ENCODE measurements at regions not wholly inside any gene's neighbourhood (a gene's known extent, or its start where the extent isn't known, plus 50 kb on each side); places are given as distances from the start of the nearest gene placed in this dataset.
"Not testable (repeated sequence)": the region's sequence is repeated elsewhere in the genome, so short reads cannot be mapped to it uniquely, and the experiment has no call there.

DNA sequence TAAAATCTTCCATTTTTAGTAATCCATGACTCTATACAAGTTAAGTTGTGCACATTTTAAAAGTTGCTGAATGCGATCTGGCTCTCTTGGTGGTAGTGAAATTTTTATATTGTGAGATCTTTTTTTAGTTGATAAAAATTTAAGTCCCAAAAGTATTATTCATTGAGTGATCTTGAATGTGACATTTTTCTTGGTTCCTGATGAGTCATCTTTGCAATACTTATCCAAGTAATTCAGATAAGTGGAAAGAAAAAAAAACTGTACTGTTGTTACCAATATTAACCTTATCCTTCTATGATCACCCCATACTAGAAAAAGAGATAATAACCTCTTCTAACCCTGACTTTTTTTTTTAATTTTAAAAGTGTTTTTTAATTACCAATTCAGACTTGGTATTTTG, 601.3 kb downstream of the PSAT1 start:
- no peaks in the 10 kb centered on the region for H3K9me3 Mint-ChIP-seq
- no peaks in the 10 kb centered on the region for H3K27me3 Mint-ChIP-seq
- H3K4me3 Mint-ChIP-seq = no peak overlapping the region
- H3K36me3 Mint-ChIP-seq (ENCODE audit: insufficient read depth) = no peaks in the 10 kb centered on the region
- H3K4me1 Mint-ChIP-seq = no peaks in the 10 kb centered on the region
- H3K27ac Mint-ChIP-seq (ENCODE audit: low read depth) = no peak overlapping the region
- ATAC-seq (replicated peaks; ENCODE audit: extremely low read depth, poor library complexity, severe bottlenecking) (no peak), DNase-seq (ENCODE audit: low spot score in 2 of 2) (no peak)

- DNase-seq (ENCODE audit: low spot score in 2 of 2) (no peak), ATAC-seq (replicated peaks; ENCODE audit: extremely low read depth, poor library complexity, severe bottlenecking) (no peak)
- no peaks in the 10 kb centered on the region for H3K27me3 Mint-ChIP-seq
- no peak overlapping the region for H3K4me3 Mint-ChIP-seq
- no peaks in the 10 kb centered on the region for H3K36me3 Mint-ChIP-seq (ENCODE audit: insufficient read depth)
- H3K27ac Mint-ChIP-seq (ENCODE audit: low read depth) = no peak overlapping the region
- H3K4me1 Mint-ChIP-seq = no peaks in the 10 kb centered on the region
- H3K9me3 Mint-ChIP-seq = no peaks in the 10 kb centered on the region
These were observed 602.1 kb downstream of the PSAT1 start for GRCh38 chr9:78899006-78899405.

- H3K4me3 Mint-ChIP-seq = no peak overlapping the region
- ATAC-seq (replicated peaks; ENCODE audit: extremely low read depth, poor library complexity, severe bottlenecking) = no peak
- H3K27me3 Mint-ChIP-seq = no peaks in the 10 kb centered on the region
- no peak for DNase-seq (ENCODE audit: low spot score in 2 of 2)
- no peaks in the 10 kb centered on the region for H3K36me3 Mint-ChIP-seq (ENCODE audit: insufficient read depth)
- no peaks in the 10 kb centered on the region for H3K9me3 Mint-ChIP-seq
- no peaks in the 10 kb centered on the region for H3K4me1 Mint-ChIP-seq
- no peak overlapping the region for H3K27ac Mint-ChIP-seq (ENCODE audit: low read depth)
These were observed 603.6 kb downstream of the PSAT1 start for GRCh38 chr9:78900500-78900899.

DNA sequence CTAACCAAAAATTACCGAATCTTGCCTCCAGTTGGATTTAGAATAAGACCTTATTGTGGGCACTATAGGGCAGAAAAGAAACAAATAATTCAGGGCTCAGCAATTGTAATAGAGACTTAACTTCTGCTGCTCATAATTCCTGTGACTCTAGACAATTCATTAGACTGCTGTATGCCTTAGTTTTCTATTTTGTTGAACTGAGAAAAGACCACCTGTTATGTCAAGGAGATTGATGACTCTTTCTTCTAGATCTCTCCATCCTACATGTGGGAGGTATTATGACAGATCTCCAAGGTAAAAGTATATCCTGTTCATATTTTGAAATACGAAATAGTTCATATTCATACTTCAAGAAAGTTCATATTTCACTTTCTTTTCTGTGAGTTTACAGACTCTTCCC, 605.1 kb downstream of the PSAT1 start:
- DNase-seq (ENCODE audit: low spot score in 2 of 2) = no peak
- Mint-ChIP-seq H3K9me3 (no peaks in the 10 kb centered on the region), H3K4me1 (no peaks in the 10 kb centered on the region), H3K27ac (ENCODE audit: low read depth) (no peak overlapping the region), H3K4me3 (no peak overlapping the region), H3K27me3 (no peaks in the 10 kb centered on the region), H3K36me3 (ENCODE audit: insufficient read depth) (no peaks in the 10 kb centered on the region)
- no peak for ATAC-seq (replicated peaks; ENCODE audit: extremely low read depth, poor library complexity, severe bottlenecking)

DNA sequence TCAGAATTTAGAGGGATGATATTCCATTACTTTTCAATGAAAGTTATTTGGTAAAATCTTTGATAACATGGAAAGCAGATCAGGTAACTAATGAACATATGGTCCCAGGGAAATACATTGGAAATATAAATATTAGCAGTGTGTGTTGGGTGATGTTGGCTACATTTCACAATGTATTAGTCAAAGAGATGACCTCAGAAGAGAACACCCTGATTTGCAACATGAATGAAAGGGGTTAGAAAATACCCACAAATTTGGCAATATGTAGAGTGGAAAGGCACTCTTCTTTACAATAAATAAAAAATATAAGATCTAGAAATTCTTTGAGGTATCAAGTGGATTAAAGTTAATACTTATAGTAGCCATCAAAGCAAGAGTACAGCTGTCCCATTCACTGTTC, 606.7 kb downstream of the PSAT1 start:
- Mint-ChIP-seq H3K36me3 (ENCODE audit: insufficient read depth) (no peaks in the 10 kb centered on the region), H3K4me3 (no peak overlapping the region), H3K4me1 (no peaks in the 10 kb centered on the region), H3K9me3 (peaks cover 10% of the 10 kb centered on the region), H3K27ac (ENCODE audit: low read depth) (no peak overlapping the region), H3K27me3 (no peaks in the 10 kb centered on the region)
- no peak for ATAC-seq (replicated peaks; ENCODE audit: extremely low read depth, poor library complexity, severe bottlenecking)
- no peak for DNase-seq (ENCODE audit: low spot score in 2 of 2)

GRCh38 chr9:78904686-78905085, 607.8 kb downstream of the PSAT1 start:
- no peak overlapping the region for H3K27ac Mint-ChIP-seq (ENCODE audit: low read depth)
- no peaks in the 10 kb centered on the region for H3K36me3 Mint-ChIP-seq (ENCODE audit: insufficient read depth)
- ATAC-seq (replicated peaks; ENCODE audit: extremely low read depth, poor library complexity, severe bottlenecking) = no peak
- H3K4me1 Mint-ChIP-seq = no peaks in the 10 kb centered on the region
- no peaks in the 10 kb centered on the region for H3K27me3 Mint-ChIP-seq
- DNase-seq (ENCODE audit: low spot score in 2 of 2) = no peak
- H3K4me3 Mint-ChIP-seq = no peak overlapping the region
- peaks cover 16% of the 10 kb centered on the region for H3K9me3 Mint-ChIP-seq

DNA sequence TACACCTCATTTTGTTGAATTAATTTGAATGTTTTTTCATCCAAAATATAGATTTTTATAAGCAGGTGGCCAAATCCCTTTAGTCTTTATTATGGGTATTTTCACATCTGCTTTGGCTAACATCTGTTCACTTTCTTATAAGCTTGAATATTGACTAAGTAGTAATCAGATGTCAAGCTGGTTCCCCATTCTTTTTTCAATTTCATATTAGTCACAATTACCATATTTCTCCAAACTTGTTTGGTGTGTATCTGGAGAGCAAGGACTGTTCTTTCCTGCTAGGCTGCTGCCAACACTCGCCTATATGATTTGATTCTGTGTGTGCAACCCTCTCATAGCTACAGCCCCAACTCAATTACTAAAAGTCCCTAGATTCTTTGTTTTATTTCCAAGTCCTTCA, 608.5 kb downstream of the PSAT1 start:
- no peaks in the 10 kb centered on the region for H3K4me1 Mint-ChIP-seq
- H3K27ac Mint-ChIP-seq (ENCODE audit: low read depth) = no peak overlapping the region
- no peak for ATAC-seq (replicated peaks; ENCODE audit: extremely low read depth, poor library complexity, severe bottlenecking)
- peaks cover 19% of the 10 kb centered on the region for H3K9me3 Mint-ChIP-seq
- no peak overlapping the region for H3K4me3 Mint-ChIP-seq
- no peak for DNase-seq (ENCODE audit: low spot score in 2 of 2)
- H3K27me3 Mint-ChIP-seq = no peaks in the 10 kb centered on the region
- H3K36me3 Mint-ChIP-seq (ENCODE audit: insufficient read depth) = no peaks in the 10 kb centered on the region

DNA sequence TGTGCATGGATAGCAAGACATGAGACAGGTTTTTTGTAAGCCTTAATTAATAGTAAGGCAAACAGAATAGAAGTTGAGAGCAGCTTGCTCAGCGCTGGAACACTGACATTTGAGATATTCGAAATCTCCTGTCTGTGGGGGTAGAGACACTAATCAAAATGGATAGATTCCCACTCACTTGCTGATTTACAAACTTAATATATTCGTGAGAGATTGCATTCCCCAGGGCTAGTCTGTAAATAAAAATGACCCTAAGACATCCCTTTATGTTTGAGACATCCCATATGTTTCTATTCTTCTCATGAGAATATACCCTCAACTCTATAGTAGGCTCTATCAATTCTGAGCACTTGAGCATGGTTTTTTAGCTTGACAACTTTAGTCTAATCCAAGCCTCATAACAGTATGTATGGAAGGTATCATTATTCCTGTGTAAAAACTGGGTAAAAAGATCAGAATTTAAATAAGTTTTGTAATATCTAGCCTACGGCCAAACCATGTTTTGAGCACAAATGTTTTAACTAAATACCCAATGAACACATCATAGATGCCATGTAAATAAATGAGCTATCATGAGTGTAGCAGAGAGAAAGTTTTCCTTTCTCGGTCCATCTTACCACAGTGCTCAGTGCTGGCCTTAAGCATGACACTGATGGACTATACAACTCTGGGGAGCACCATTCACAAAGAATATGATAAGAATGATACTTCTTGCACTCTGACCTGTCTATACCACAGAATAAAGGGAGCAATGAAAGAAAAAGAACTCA, 609.2 kb downstream of the PSAT1 start:
- ATAC-seq (replicated peaks; ENCODE audit: extremely low read depth, poor library complexity, severe bottlenecking) = no peak
- Mint-ChIP-seq H3K27ac (ENCODE audit: low read depth) (no peak overlapping the region), H3K27me3 (no peaks in the 10 kb centered on the region), H3K9me3 (peaks cover 24% of the 10 kb centered on the region), H3K4me3 (no peak overlapping the region), H3K36me3 (ENCODE audit: insufficient read depth) (no peaks in the 10 kb centered on the region), H3K4me1 (no peaks in the 10 kb centered on the region)
- DNase-seq (ENCODE audit: low spot score in 2 of 2) = no peak

GRCh38 chr9:78909566-78909965, 612.6 kb downstream of the PSAT1 start:
- no peak for ATAC-seq (replicated peaks; ENCODE audit: extremely low read depth, poor library complexity, severe bottlenecking)
- Mint-ChIP-seq H3K9me3 (peaks cover 24% of the 10 kb centered on the region), H3K27ac (ENCODE audit: low read depth) (no peak overlapping the region), H3K27me3 (no peaks in the 10 kb centered on the region), H3K36me3 (ENCODE audit: insufficient read depth) (no peaks in the 10 kb centered on the region), H3K4me3 (no peak overlapping the region), H3K4me1 (no peaks in the 10 kb centered on the region)
- no peak for DNase-seq (ENCODE audit: low spot score in 2 of 2)

- peaks cover 20% of the 10 kb centered on the region for H3K9me3 Mint-ChIP-seq
- DNase-seq (ENCODE audit: low spot score in 2 of 2); H3K27ac Mint-ChIP-seq (ENCODE audit: low read depth); H3K36me3 Mint-ChIP-seq (ENCODE audit: insufficient read depth); ATAC-seq (replicated peaks; ENCODE audit: extremely low read depth, poor library complexity, severe bottlenecking); H3K4me3 Mint-ChIP-seq; H3K27me3 Mint-ChIP-seq; H3K4me1 Mint-ChIP-seq: not testable (repeated sequence)
These were observed 620.0 kb downstream of the PSAT1 start for GRCh38 chr9:78916884-78917283.

DNA sequence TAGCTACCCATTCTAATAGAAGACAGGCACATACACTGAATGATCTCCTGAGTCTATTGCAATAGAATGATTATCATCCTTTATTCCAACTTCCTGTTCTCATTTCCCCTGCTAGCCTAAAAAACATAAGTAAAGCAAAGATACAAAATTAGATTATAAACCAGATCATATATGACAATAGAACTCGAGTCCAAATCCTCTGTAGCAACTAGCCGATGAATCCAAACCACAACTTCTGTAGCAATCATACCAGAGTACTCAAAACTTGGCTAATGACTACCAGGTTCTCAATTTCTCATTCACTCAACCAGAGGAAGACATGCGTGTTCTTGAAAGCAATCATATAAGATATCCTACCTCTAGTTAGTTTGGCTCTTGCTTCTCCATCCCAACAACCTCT, 622.1 kb downstream of the PSAT1 start:
- DNase-seq (ENCODE audit: low spot score in 2 of 2) (no peak), ATAC-seq (replicated peaks; ENCODE audit: extremely low read depth, poor library complexity, severe bottlenecking) (no peak)
- Mint-ChIP-seq H3K4me3 (no peak overlapping the region), H3K9me3 (peaks cover 20% of the 10 kb centered on the region), H3K27ac (ENCODE audit: low read depth) (no peak overlapping the region), H3K4me1 (no peaks in the 10 kb centered on the region), H3K27me3 (no peaks in the 10 kb centered on the region), H3K36me3 (ENCODE audit: insufficient read depth) (no peaks in the 10 kb centered on the region)

DNA sequence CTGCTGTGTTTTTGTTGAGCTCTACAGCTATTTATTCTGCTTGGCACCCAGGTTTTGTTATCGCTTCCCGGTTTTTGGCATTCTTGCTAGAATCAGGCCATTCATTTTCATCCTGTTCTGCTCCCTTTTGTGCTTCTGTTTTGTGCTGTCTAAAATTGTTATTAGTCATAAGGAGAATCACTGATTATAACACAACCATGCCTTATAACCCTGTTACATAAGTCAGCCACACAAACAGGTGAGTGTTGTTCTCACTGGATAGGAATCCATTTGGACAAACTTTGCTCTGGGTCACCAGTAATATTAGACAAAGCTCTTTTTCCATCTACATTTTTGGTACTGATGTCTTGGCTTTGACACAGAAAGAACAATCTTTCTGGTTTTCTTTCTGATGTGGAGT, 622.8 kb downstream of the PSAT1 start:
- no peak for ATAC-seq (replicated peaks; ENCODE audit: extremely low read depth, poor library complexity, severe bottlenecking)
- Mint-ChIP-seq H3K4me3 (no peak overlapping the region), H3K9me3 (peaks cover 20% of the 10 kb centered on the region), H3K4me1 (no peaks in the 10 kb centered on the region), H3K36me3 (ENCODE audit: insufficient read depth) (no peaks in the 10 kb centered on the region), H3K27me3 (no peaks in the 10 kb centered on the region), H3K27ac (ENCODE audit: low read depth) (no peak overlapping the region)
- no peak for DNase-seq (ENCODE audit: low spot score in 2 of 2)

GRCh38 chr9:78921341-78921740, 624.4 kb downstream of the PSAT1 start:
- H3K4me3 Mint-ChIP-seq = no peak overlapping the region
- no peak for ATAC-seq (replicated peaks; ENCODE audit: extremely low read depth, poor library complexity, severe bottlenecking)
- no peaks in the 10 kb centered on the region for H3K36me3 Mint-ChIP-seq (ENCODE audit: insufficient read depth)

More at GRCh38 chr9:78921341-78921740, 624.4 kb downstream of the PSAT1 start:
- Mint-ChIP-seq H3K27ac (ENCODE audit: low read depth) (no peak overlapping the region), H3K27me3 (no peaks in the 10 kb centered on the region), H3K4me1 (no peaks in the 10 kb centered on the region), H3K9me3 (peaks cover 17% of the 10 kb centered on the region)
- no peak for DNase-seq (ENCODE audit: low spot score in 2 of 2)
